Peyer's patch (tissue), 4 donors: ENCODE measurements at regions not wholly inside any gene's neighbourhood (a gene's known extent, or its start where the extent isn't known, plus 50 kb on each side); places are given as distances from the start of the nearest gene placed in this dataset.

Source experiments
- POLR2A ChIP-seq, 2 donors: fragments of 450-650 bp; IDR thresholded peaks; one replicate each; pipeline ENCODE4 v1.5.1; 2017; ENCODE audit warnings: antibody characterized with exemption in 2 of 2, mild to moderate bottlenecking in 2 of 2, moderate library complexity in 2 of 2
- TF ChIP-seq, protein P1 (sequence below), 6 experiments: fragments of 450-650 bp in 4 of 6; fragments of 200-600 bp in 2 of 6; sonication (generic) in 1 of 6; IDR thresholded peaks; one replicate each; pipeline ENCODE4 v1.5.1; 2017 to 2019; ENCODE audit warnings: antibody characterized with exemption in 6 of 6, mild to moderate bottlenecking in 3 of 6, moderate library complexity in 1 of 6

GRCh38 chr7:46454816-46455215 lies 533.7 kb upstream of the IGFBP3 start:
- TF ChIP-seq, protein P1, sequence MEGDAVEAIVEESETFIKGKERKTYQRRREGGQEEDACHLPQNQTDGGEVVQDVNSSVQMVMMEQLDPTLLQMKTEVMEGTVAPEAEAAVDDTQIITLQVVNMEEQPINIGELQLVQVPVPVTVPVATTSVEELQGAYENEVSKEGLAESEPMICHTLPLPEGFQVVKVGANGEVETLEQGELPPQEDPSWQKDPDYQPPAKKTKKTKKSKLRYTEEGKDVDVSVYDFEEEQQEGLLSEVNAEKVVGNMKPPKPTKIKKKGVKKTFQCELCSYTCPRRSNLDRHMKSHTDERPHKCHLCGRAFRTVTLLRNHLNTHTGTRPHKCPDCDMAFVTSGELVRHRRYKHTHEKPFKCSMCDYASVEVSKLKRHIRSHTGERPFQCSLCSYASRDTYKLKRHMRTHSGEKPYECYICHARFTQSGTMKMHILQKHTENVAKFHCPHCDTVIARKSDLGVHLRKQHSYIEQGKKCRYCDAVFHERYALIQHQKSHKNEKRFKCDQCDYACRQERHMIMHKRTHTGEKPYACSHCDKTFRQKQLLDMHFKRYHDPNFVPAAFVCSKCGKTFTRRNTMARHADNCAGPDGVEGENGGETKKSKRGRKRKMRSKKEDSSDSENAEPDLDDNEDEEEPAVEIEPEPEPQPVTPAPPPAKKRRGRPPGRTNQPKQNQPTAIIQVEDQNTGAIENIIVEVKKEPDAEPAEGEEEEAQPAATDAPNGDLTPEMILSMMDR (IDR thresholded peaks at IDR 0.05) = no peak
- no peak for TF ChIP-seq POLR2A (IDR thresholded peaks at IDR 0.05)
